Stomach (tissue), 4 donors: ENCODE measurements at regions not wholly inside any gene's neighbourhood (a gene's known extent, or its start where the extent isn't known, plus 50 kb on each side); places are given as distances from the start of the nearest gene placed in this dataset.

ENCODE experiments used
- CTCF ChIP-seq, 7 experiments: fragments of 450-650 bp in 4 of 7; fragments of 200-600 bp in 3 of 7; sonication (generic) in 3 of 7; IDR thresholded peaks; one replicate each; pipeline ENCODE4 v1.5.1; 2016 to 2019; ENCODE audit warnings: antibody characterized with exemption in 7 of 7, control low read depth in 2 of 7, mild to moderate bottlenecking in 1 of 7
- POLR2A ChIP-seq, 4 donors: fragments of 450-650 bp; IDR thresholded peaks; one replicate each; pipeline ENCODE4 v1.6.1; 2016; ENCODE audit warnings: antibody characterized with exemption in 4 of 4, control low read depth in 2 of 4, mild to moderate bottlenecking in 1 of 4, moderate library complexity in 1 of 4
- POLR2AphosphoS5 ChIP-seq, 3 donors: sonication (generic); formaldehyde crosslinking; IDR thresholded peaks; one replicate each; pipeline ENCODE4 v1.6.1; 2016; ENCODE audit warnings: antibody characterized with exemption in 3 of 3

- no peak for TF ChIP-seq POLR2A (IDR thresholded peaks at IDR 0.05)
- no peak for TF ChIP-seq CTCF (IDR thresholded peaks at IDR 0.05)
- no peak for TF ChIP-seq POLR2AphosphoS5 (IDR thresholded peaks at IDR 0.05)
These were observed 77.4 kb downstream of the DISP1 start for GRCh38 chr1:222892137-222892769.
